Subcutaneous abdominal adipose tissue (tissue), 5 donors: ENCODE measurements at regions not wholly inside any gene's neighbourhood (a gene's known extent, or its start where the extent isn't known, plus 50 kb on each side); places are given as distances from the start of the nearest gene placed in this dataset.

Source experiments
- H3K27ac ChIP-seq: one replicate; pipeline ENCODE4 v1.7.0; 2013; ENCODE audit warnings: low read depth, mild to moderate bottlenecking, inconsistent platforms, low read length, moderate library complexity
- H3K27me3 ChIP-seq, 5 donors: one replicate each; pipeline ENCODE4 v1.7.0; 2013; ENCODE audit warnings: low read length in 5 of 5, inconsistent platforms in 1 of 5; ENCODE audit not compliant: control insufficient read depth in 5 of 5, insufficient read depth in 4 of 5
- H3K36me3 ChIP-seq, 5 donors: one replicate each; pipeline ENCODE4 v1.7.0; 2013; ENCODE audit warnings: low read length in 5 of 5; ENCODE audit not compliant: control insufficient read depth in 5 of 5, insufficient read depth in 5 of 5
- H3K4me1 ChIP-seq, 5 donors: one replicate each; pipeline ENCODE4 v1.7.0; 2013; ENCODE audit warnings: low read length in 5 of 5, mild to moderate bottlenecking in 3 of 5, moderate library complexity in 1 of 5; ENCODE audit not compliant: control insufficient read depth in 5 of 5, insufficient read depth in 5 of 5
- H3K4me3 ChIP-seq, 5 donors: one replicate each; pipeline ENCODE4 v1.7.0; 2013; ENCODE audit warnings: low read length in 5 of 5, low read depth in 1 of 5
- H3K9ac ChIP-seq, 5 donors: one replicate each; pipeline ENCODE4 v1.7.0; 2013; ENCODE audit warnings: low read length in 5 of 5, mild to moderate bottlenecking in 4 of 5, moderate library complexity in 3 of 5
- H3K9me3 ChIP-seq, 5 donors: one replicate each; pipeline ENCODE4 v1.7.0; 2013; ENCODE audit warnings: low read length in 5 of 5; ENCODE audit not compliant: control insufficient read depth in 5 of 5
- donor health status: healthy.
- donor health status: healthy.
- donor health status: healthy.
- donor health status: healthy.
- donor health status: healthy.

GRCh38 chr12:126424696-126425095, 1359.5 kb downstream of the AACS start:
- Histone ChIP-seq H3K4me1 (no peaks in the 10 kb centered on the region), H3K9me3 (no peaks in the 10 kb centered on the region), H3K9ac (no peak overlapping the region), H3K27me3 (no peaks in the 10 kb centered on the region), H3K36me3 (no peaks in the 10 kb centered on the region), H3K27ac (no peak overlapping the region), H3K4me3 (no peak overlapping the region)

- H3K27me3 ChIP-seq, result no peaks in the 10 kb centered on the region
- H3K4me3 ChIP-seq, result no peak overlapping the region
- H3K9ac ChIP-seq, result no peak overlapping the region
- no peak overlapping the region for H3K27ac ChIP-seq
- no peaks in the 10 kb centered on the region for H3K36me3 ChIP-seq
- H3K9me3 ChIP-seq, result no peaks in the 10 kb centered on the region
- H3K4me1 ChIP-seq, result no peaks in the 10 kb centered on the region
These were observed 1360.0 kb downstream of the AACS start for GRCh38 chr12:126425264-126425663.

- Histone ChIP-seq H3K4me1 (no peaks in the 10 kb centered on the region), H3K4me3 (no peak overlapping the region), H3K9me3 (no peaks in the 10 kb centered on the region), H3K36me3 (no peaks in the 10 kb centered on the region), H3K27me3 (no peaks in the 10 kb centered on the region), H3K27ac (no peak overlapping the region), H3K9ac (no peak overlapping the region)
These were observed 1363.5 kb downstream of the AACS start for GRCh38 chr12:126428769-126429168.

GRCh38 chr12:126430921-126431320, 1365.7 kb downstream of the AACS start:
- H3K36me3 ChIP-seq, result no peaks in the 10 kb centered on the region
- no peak overlapping the region for H3K4me3 ChIP-seq
- H3K9me3 ChIP-seq, result no peaks in the 10 kb centered on the region
- H3K4me1 ChIP-seq, result no peaks in the 10 kb centered on the region
- no peaks in the 10 kb centered on the region for H3K27me3 ChIP-seq
- H3K27ac ChIP-seq, result no peak overlapping the region
- H3K9ac ChIP-seq, result no peak overlapping the region

GRCh38 chr12:126431767-126432166, 1366.5 kb downstream of the AACS start:
- Histone ChIP-seq H3K9me3 (no peaks in the 10 kb centered on the region), H3K27me3 (no peaks in the 10 kb centered on the region), H3K4me3 (no peak overlapping the region), H3K36me3 (no peaks in the 10 kb centered on the region), H3K9ac (no peak overlapping the region), H3K4me1 (no peaks in the 10 kb centered on the region), H3K27ac (no peak overlapping the region)

- Histone ChIP-seq H3K27ac (no peak overlapping the region), H3K36me3 (no peaks in the 10 kb centered on the region), H3K27me3 (no peaks in the 10 kb centered on the region), H3K4me1 (no peaks in the 10 kb centered on the region), H3K4me3 (no peak overlapping the region), H3K9me3 (no peaks in the 10 kb centered on the region), H3K9ac (no peak overlapping the region)
These were observed 1367.5 kb downstream of the AACS start for GRCh38 chr12:126432780-126433179.

GRCh38 chr12:126434412-126434985, 1369.3 kb downstream of the AACS start:
- no peaks in the 10 kb centered on the region for H3K36me3 ChIP-seq
- no peaks in the 10 kb centered on the region for H3K9me3 ChIP-seq
- no peaks in the 10 kb centered on the region for H3K27me3 ChIP-seq
- no peaks in the 10 kb centered on the region for H3K4me1 ChIP-seq
- H3K4me3 ChIP-seq, result no peak overlapping the region
- H3K27ac ChIP-seq, result no peak overlapping the region
- H3K9ac ChIP-seq, result no peak overlapping the region

- Histone ChIP-seq H3K27ac (no peak overlapping the region), H3K9ac (no peak overlapping the region), H3K4me3 (no peak overlapping the region), H3K27me3 (no peaks in the 10 kb centered on the region), H3K36me3 (no peaks in the 10 kb centered on the region), H3K4me1 (no peaks in the 10 kb centered on the region), H3K9me3 (no peaks in the 10 kb centered on the region)
These were observed 1370.8 kb downstream of the AACS start for GRCh38 chr12:126436041-126436440.

GRCh38 chr12:126437934-126438333, 1372.7 kb downstream of the AACS start:
- H3K9ac ChIP-seq, result no peak overlapping the region
- no peak overlapping the region for H3K4me3 ChIP-seq
- no peaks in the 10 kb centered on the region for H3K36me3 ChIP-seq
- H3K27me3 ChIP-seq, result no peaks in the 10 kb centered on the region
- H3K4me1 ChIP-seq, result no peaks in the 10 kb centered on the region
- no peaks in the 10 kb centered on the region for H3K9me3 ChIP-seq
- no peak overlapping the region for H3K27ac ChIP-seq

- Histone ChIP-seq H3K27ac (no peak overlapping the region), H3K4me3 (no peak overlapping the region), H3K9ac (no peak overlapping the region), H3K4me1 (no peaks in the 10 kb centered on the region), H3K36me3 (no peaks in the 10 kb centered on the region), H3K9me3 (peaks cover 0 to 4% (median 0%) of the 10 kb centered on the region in 5 donors), H3K27me3 (no peaks in the 10 kb centered on the region)
These were observed 1378.7 kb downstream of the AACS start for GRCh38 chr12:126443977-126444376.

- no peaks in the 10 kb centered on the region for H3K4me1 ChIP-seq
These were observed 1382.1 kb downstream of the AACS start for GRCh38 chr12:126447346-126447745.

More at GRCh38 chr12:126447346-126447745, 1382.1 kb downstream of the AACS start:
- Histone ChIP-seq H3K36me3 (no peaks in the 10 kb centered on the region), H3K27ac (no peak overlapping the region), H3K4me3 (no peak overlapping the region), H3K9ac (no peak overlapping the region), H3K27me3 (no peaks in the 10 kb centered on the region), H3K9me3 (peaks cover 0 to 4% (median 0%) of the 10 kb centered on the region in 5 donors)
